GM19238 (cell line): ENCODE measurements at regions not wholly inside any gene's neighbourhood (a gene's known extent, or its start where the extent isn't known, plus 50 kb on each side); places are given as distances from the start of the nearest gene placed in this dataset.
"Not testable (repeated sequence)": the region's sequence is repeated elsewhere in the genome, so short reads cannot be mapped to it uniquely, and the experiment has no call there.

Experiments
- DNase-seq: peaks from one replicate; pipeline ENCODE4 v3.0.0; 2011; ENCODE audit warnings: low spot score; ENCODE audit not compliant: insufficient read length

- no peak for DNase-seq
Measured at GRCh38 chr6:131336596-131336995, 201.3 kb downstream of the AKAP7 start.

GRCh38 chr6:131346896-131347295, 211.6 kb downstream of the AKAP7 start:
- not testable (repeated sequence) for DNase-seq

- DNase-seq = no peak
Measured at GRCh38 chr6:131348572-131348971, 213.3 kb downstream of the AKAP7 start.

- no peak for DNase-seq
Measured at GRCh38 chr6:131349199-131349598, 213.9 kb downstream of the AKAP7 start.

- DNase-seq = no peak
Measured at GRCh38 chr6:131353106-131353505, 217.8 kb downstream of the AKAP7 start.

GRCh38 chr6:131353876-131354275, 218.6 kb downstream of the AKAP7 start:
- no peak for DNase-seq

- DNase-seq = no peak
Measured at GRCh38 chr6:131354356-131354755, 218.7 kb upstream of the ARG1 start.

GRCh38 chr6:131356161-131356560, 216.9 kb upstream of the ARG1 start:
- no peak for DNase-seq

- DNase-seq = no peak
Measured at GRCh38 chr6:131357501-131357900, 215.5 kb upstream of the ARG1 start.

- DNase-seq = no peak
Measured at GRCh38 chr6:131362070-131362469, 211.0 kb upstream of the ARG1 start.

GRCh38 chr6:131362696-131363095, 210.3 kb upstream of the ARG1 start:
- DNase-seq = no peak

GRCh38 chr6:131363947-131364834, 208.8 kb upstream of the ARG1 start:
- no peak for DNase-seq

- no peak for DNase-seq
Measured at GRCh38 chr6:131366223-131366622, 206.8 kb upstream of the ARG1 start.

GRCh38 chr6:131367206-131367873, 205.7 kb upstream of the ARG1 start:
- no peak for DNase-seq

GRCh38 chr6:131368198-131368911, 204.7 kb upstream of the ARG1 start:
- DNase-seq = no peak

GRCh38 chr6:131372535-131372934, 200.5 kb upstream of the ARG1 start:
- no peak for DNase-seq

- no peak for DNase-seq
Measured at GRCh38 chr6:131377112-131377705, 195.8 kb upstream of the ARG1 start.

GRCh38 chr6:131378874-131379273, 194.2 kb upstream of the ARG1 start:
- DNase-seq = no peak

- no peak for DNase-seq
Measured at GRCh38 chr6:131379948-131380347, 193.1 kb upstream of the ARG1 start.

- no peak for DNase-seq
Measured at GRCh38 chr6:131381052-131381708, 191.8 kb upstream of the ARG1 start.

- DNase-seq = no peak
Measured at GRCh38 chr6:131381709-131382093, 191.3 kb upstream of the ARG1 start.
